GM12865 (cell line): ENCODE measurements at regions not wholly inside any gene's neighbourhood (a gene's known extent, or its start where the extent isn't known, plus 50 kb on each side); places are given as distances from the start of the nearest gene placed in this dataset.
"Not testable (repeated sequence)": the region's sequence is repeated elsewhere in the genome, so short reads cannot be mapped to it uniquely, and the experiment has no call there.

Source experiments
- DNase-seq: peaks from one replicate; pipeline ENCODE4 v3.0.0; 2010; ENCODE audit warnings: low read depth
- H3K4me3 ChIP-seq: 2 replicates; pipeline ENCODE4 v1.5.1; 2011; ENCODE audit warnings: mild to moderate bottlenecking, low read depth, low read length, control low read depth
- CTCF ChIP-seq: IDR thresholded peaks from 2 replicates; pipeline ENCODE4 v1.5.1; 2011; ENCODE audit warnings: low read length, control low read depth, low read depth, inconsistent platforms; ENCODE audit not compliant: insufficient read depth; ENCODE audit errors: missing control alignments

- TF ChIP-seq CTCF: no peak
- DNase-seq: no peak
- no peak overlapping the region for H3K4me3 ChIP-seq
These were observed 519.4 kb upstream of the WSB1 start for GRCh38 chr17:26774291-26775218.

GRCh38 chr17:26775219-26775822 is 518.6 kb upstream of the WSB1 start:
- no peak for TF ChIP-seq CTCF
- no peak for DNase-seq

GRCh38 chr17:26780187-26780814 is 513.6 kb upstream of the WSB1 start:
- DNase-seq, H3K4me3 ChIP-seq: not testable (repeated sequence)

More at GRCh38 chr17:26775219-26775822, 518.6 kb upstream of the WSB1 start:
- H3K4me3 ChIP-seq: no peak overlapping the region

- DNase-seq: no peak
- TF ChIP-seq CTCF: no peak
These were observed 511.8 kb upstream of the WSB1 start for GRCh38 chr17:26782153-26782552.

GRCh38 chr17:26792486-26792885 is 501.4 kb upstream of the WSB1 start:
- TF ChIP-seq CTCF: no peak
- no peak overlapping the region for H3K4me3 ChIP-seq
- peak; percentile 35 for DNase-seq

More at GRCh38 chr17:26782153-26782552, 511.8 kb upstream of the WSB1 start:
- H3K4me3 ChIP-seq: no peak overlapping the region

- TF ChIP-seq CTCF: no peak
- no peak for DNase-seq
- no peak overlapping the region for H3K4me3 ChIP-seq
These were observed 486.9 kb upstream of the WSB1 start for GRCh38 chr17:26807024-26807423.

GRCh38 chr17:26809033-26809432 is 484.9 kb upstream of the WSB1 start:
- no peak overlapping the region for H3K4me3 ChIP-seq
- TF ChIP-seq CTCF: no peak
- DNase-seq: peak; percentile 10
